IMR-90 (cell line): ENCODE measurements at regions not wholly inside any gene's neighbourhood (a gene's known extent, or its start where the extent isn't known, plus 50 kb on each side); places are given as distances from the start of the nearest gene placed in this dataset.
"Not testable (repeated sequence)": the region's sequence is repeated elsewhere in the genome, so short reads cannot be mapped to it uniquely, and the experiment has no call there.

ENCODE experiments used
- ATAC-seq: fragments of 200-7000 bp; cut with Tn5 transposase; 2 replicates; pipeline ENCODE4 v1.9.1; 2020; ENCODE audit warnings: low read depth, mild to moderate bottlenecking, moderate library complexity
- BruUV-seq: library from RNA; stranded (reverse); fragments of 400-500 nt; replicated peaks from 2 replicates; lab custom pipeline; 2021; lab: Mats Ljungman, UMichigan
- CTCF ChIA-PET: fragments of 300-600 bp; formaldehyde crosslinking; extraction: SDS; loops from one replicate; lab custom pipeline; 2021; ENCODE audit warnings: antibody characterized with exemption; lab: Yijun Ruan, JAX
- POLR2A ChIA-PET: fragments of 300-600 bp; sonication (Branson Sonifier 250); formaldehyde crosslinking; loops from one replicate; lab custom pipeline; 2022; ENCODE audit warnings: antibody characterized with exemption; ENCODE audit not compliant: unreplicated experiment; lab: Charles Lee
- DNase-seq: peaks from one replicate; pipeline ENCODE4 v3.0.0; 2013
- H2AFZ ChIP-seq: replicated peaks from 2 replicates; pipeline ENCODE3; 2013; ENCODE audit warnings: low read length, mild to moderate bottlenecking; ENCODE audit not compliant: poor library complexity
- H2AK5ac ChIP-seq: 2 replicates; pipeline ENCODE4 v1.6.1; 2013; ENCODE audit warnings: low read depth, low read length, inconsistent platforms
- H2AK9ac ChIP-seq: replicated peaks from 2 replicates; pipeline ENCODE3; 2013; ENCODE audit warnings: mild to moderate bottlenecking, low read depth, low read length, moderate library complexity; ENCODE audit not compliant: poor library complexity
- H2BK120ac ChIP-seq: 2 replicates; pipeline ENCODE4 v1.6.1; 2013; ENCODE audit warnings: low read depth, low read length, inconsistent platforms
- H2BK15ac ChIP-seq: 3 replicates; pipeline ENCODE4 v1.6.1; 2013; ENCODE audit warnings: low read depth, low read length, inconsistent platforms
- H2BK20ac ChIP-seq: 2 replicates; pipeline ENCODE4 v1.6.1; 2013; ENCODE audit warnings: low read depth, mild to moderate bottlenecking, inconsistent platforms, low read length, moderate library complexity
- H2BK5ac ChIP-seq: 2 replicates; pipeline ENCODE4 v1.6.1; 2013; ENCODE audit warnings: mild to moderate bottlenecking, low read depth, low read length, inconsistent platforms; ENCODE audit not compliant: poor library complexity, severe bottlenecking
- H3K14ac ChIP-seq: replicated peaks from 2 replicates; pipeline ENCODE4 v1.6.1; 2013; ENCODE audit warnings: low read depth, low read length, inconsistent platforms
- H3K18ac ChIP-seq: 2 replicates; pipeline ENCODE4 v1.6.1; 2013; ENCODE audit warnings: low read depth, low read length, control low read depth
- H3K23ac ChIP-seq: 2 replicates; pipeline ENCODE4 v1.6.1; 2013; ENCODE audit warnings: low read depth, low read length, inconsistent platforms
- H3K27ac ChIP-seq: 2 replicates; pipeline ENCODE4 v1.5.1; 2013; ENCODE audit warnings: mild to moderate bottlenecking, control low read depth, low read length; ENCODE audit not compliant: insufficient read depth
- H3K27me3 ChIP-seq: 2 replicates; pipeline ENCODE4 v1.6.1; 2013; ENCODE audit warnings: low read length; ENCODE audit not compliant: control insufficient read depth, insufficient read depth
- H3K36me3 ChIP-seq: 2 replicates; pipeline ENCODE4 v1.6.1; 2013; ENCODE audit warnings: low read length, mixed read lengths; ENCODE audit not compliant: control insufficient read depth, insufficient read depth
- H3K4ac ChIP-seq: 2 replicates; pipeline ENCODE4 v1.6.1; 2013; ENCODE audit warnings: low read depth, low read length, inconsistent platforms
- H3K4me1 ChIP-seq: 2 replicates; pipeline ENCODE4 v1.6.1; 2013; ENCODE audit warnings: low read length, mixed read lengths; ENCODE audit not compliant: control insufficient read depth, insufficient read depth
- H3K4me2 ChIP-seq: 2 replicates; pipeline ENCODE4 v1.6.1; 2013; ENCODE audit warnings: low read depth, mild to moderate bottlenecking, control low read depth, low read length, moderate library complexity
- H3K4me3 ChIP-seq: 2 replicates; pipeline ENCODE4 v1.5.1; 2013; ENCODE audit warnings: low read depth, mild to moderate bottlenecking, control low read depth, low read length, moderate library complexity; ENCODE audit not compliant: insufficient read depth
- H3K56ac ChIP-seq: 2 replicates; pipeline ENCODE4 v1.6.1; 2013; ENCODE audit warnings: low read length, inconsistent platforms; ENCODE audit not compliant: insufficient read depth; ENCODE audit errors: extremely low read depth
- H3K79me1 ChIP-seq, 2 experiments: 2 replicates each; pipeline ENCODE4 v1.6.1; 2013; ENCODE audit warnings: low read length in 2 of 2, inconsistent platforms in 1 of 2, low read depth in 1 of 2
- H3K9ac ChIP-seq: 2 replicates; pipeline ENCODE4 v1.6.1; 2013; ENCODE audit warnings: low read depth, low read length, control low read depth
- H3K9me1 ChIP-seq: 2 replicates; pipeline ENCODE4 v1.6.1; 2013; ENCODE audit warnings: low read length, inconsistent platforms; ENCODE audit not compliant: insufficient read depth
- H3K9me3 ChIP-seq: 2 replicates; pipeline ENCODE4 v1.6.1; 2013; ENCODE audit warnings: low read length; ENCODE audit not compliant: control insufficient read depth, insufficient read depth
- H4K20me1 ChIP-seq: 2 replicates; pipeline ENCODE4 v1.6.1; 2013; ENCODE audit warnings: low read length, inconsistent platforms; ENCODE audit not compliant: insufficient read depth
- H4K5ac ChIP-seq: 2 replicates; pipeline ENCODE4 v1.6.1; 2013; ENCODE audit warnings: mild to moderate bottlenecking, low read depth, low read length, control low read depth
- H4K8ac ChIP-seq, 2 experiments: 2 replicates each; pipeline ENCODE4 v1.6.1; 2013; ENCODE audit warnings: low read depth in 2 of 2, low read length in 2 of 2, control low read depth in 1 of 2, inconsistent platforms in 1 of 2
- H4K91ac ChIP-seq: 2 replicates; pipeline ENCODE4 v1.6.1; 2013; ENCODE audit warnings: low read depth, low read length, inconsistent platforms; ENCODE audit not compliant: insufficient read depth
- WGBS, 2 experiments: methylation state at CpG; one replicate each; pipeline versions ENCODE4 v1.1.5 to v1.1.7; 2013; ENCODE audit warnings: missing lambda C conversion rate in 2 of 2; ENCODE audit not compliant: insufficient read length in 1 of 2; ENCODE audit errors: extremely low coverage in 2 of 2; 5-methylcytosine and 5-hydroxymethylcytosine counted together
- dilution Hi-C: fragments of 300-500 bp; cut with HindIII; formaldehyde crosslinking; loops from one replicate; pipeline ENCODE4 v1.14.3; 2018; ENCODE audit warnings: low sequenced_read_pairs; ENCODE audit not compliant: unreplicated experiment
- in situ Hi-C: fragments of 300-500 bp; cut with MboI; formaldehyde crosslinking; loops from 3 replicates; pipeline ENCODE4 v1.14.3; 2019; ENCODE audit warnings: low sequenced_read_pairs, inconsistent platforms, mixed read lengths
- intact Hi-C: fragments of 100-400 bp; cut with micrococcal nuclease; formaldehyde crosslinking; loops from 2 replicates; pipeline ENCODE4 v1.10.0; 2022

- DNase-seq, H4K5ac ChIP-seq, H2AK9ac ChIP-seq, dilution Hi-C loops, H3K4ac ChIP-seq, H4K20me1 ChIP-seq, H3K27me3 ChIP-seq, H2AFZ ChIP-seq, H2BK20ac ChIP-seq, H4K8ac ChIP-seq, POLR2A ChIA-PET, H2BK15ac ChIP-seq, intact Hi-C loops, H3K14ac ChIP-seq, H2AK5ac ChIP-seq, H3K9me3 ChIP-seq, H2BK120ac ChIP-seq, H2BK5ac ChIP-seq, H3K79me1 ChIP-seq, H3K4me2 ChIP-seq, H3K9ac ChIP-seq, CTCF ChIA-PET, H3K36me3 ChIP-seq, H3K9me1 ChIP-seq, in situ Hi-C loops, ATAC-seq, H3K18ac ChIP-seq, BruUV-seq, H3K23ac ChIP-seq, H3K56ac ChIP-seq, H3K4me1 ChIP-seq, H3K27ac ChIP-seq, H4K91ac ChIP-seq, H3K4me3 ChIP-seq: not testable (repeated sequence)
- no CpG with 5 or more reads among the region's 2 CpGs for WGBS, 2 experiments
These were observed 138.0 kb upstream of the TRIM73 start for GRCh38 chr7:75257442-75257841.

- H2AK9ac ChIP-seq, H2AK5ac ChIP-seq, H3K9ac ChIP-seq, H3K14ac ChIP-seq, H3K4ac ChIP-seq, BruUV-seq, H4K5ac ChIP-seq, H3K27ac ChIP-seq, H2BK120ac ChIP-seq, H2BK15ac ChIP-seq, DNase-seq, H3K79me1 ChIP-seq, dilution Hi-C loops, H4K91ac ChIP-seq, CTCF ChIA-PET, H2BK5ac ChIP-seq, H4K8ac ChIP-seq, H3K4me2 ChIP-seq, intact Hi-C loops, H3K4me3 ChIP-seq, in situ Hi-C loops, H3K36me3 ChIP-seq, H2BK20ac ChIP-seq, H3K9me3 ChIP-seq, H3K18ac ChIP-seq, H2AFZ ChIP-seq, H3K56ac ChIP-seq, H3K4me1 ChIP-seq, H3K9me1 ChIP-seq, H3K23ac ChIP-seq, H4K20me1 ChIP-seq, H3K27me3 ChIP-seq, POLR2A ChIA-PET: not testable (repeated sequence)
- no CpG with 5 or more reads among the region's 6 CpGs for WGBS, 2 experiments
- peak; percentile 67 for ATAC-seq
These were observed 135.9 kb upstream of the TRIM73 start for GRCh38 chr7:75259454-75260003.
